A549 (cell line): ENCODE measurements at regions not wholly inside any gene's neighbourhood (a gene's known extent, or its start where the extent isn't known, plus 50 kb on each side); places are given as distances from the start of the nearest gene placed in this dataset.

Experiments used
- BCL3 ChIP-seq: fragments of >200 bp; sonication (Bioruptor Twin); formaldehyde crosslinking; IDR thresholded peaks from 3 replicates; pipeline ENCODE4 v1.6.1; 2016
- CEBPB ChIP-seq, 2 experiments: fragments of >200 bp in 1 of 2; sonication (Bioruptor Twin) in 1 of 2; formaldehyde crosslinking in 1 of 2; IDR thresholded peaks; 2 replicates each; pipeline ENCODE4 v1.6.1; 2012 to 2016
- ELK1 ChIP-seq: fragments of 150-350 bp; IDR thresholded peaks from 2 replicates; pipeline ENCODE4 v1.6.1; 2014; ENCODE audit warnings: low read depth, mild to moderate bottlenecking, low read length
- ESRRA ChIP-seq: fragments of 150-350 bp; IDR thresholded peaks from 2 replicates; pipeline ENCODE4 v1.6.1; 2014; ENCODE audit warnings: mild to moderate bottlenecking, low read length, borderline replicate concordance
- HDAC2 ChIP-seq: fragments of 200-600 bp; sonication (generic); IDR thresholded peaks from 2 replicates; pipeline ENCODE4 v1.6.1; 2016
- KDM5A ChIP-seq: fragments of 200-600 bp; sonication (generic); IDR thresholded peaks from 2 replicates; pipeline ENCODE4 v1.6.1; 2016; ENCODE audit warnings: antibody characterized with exemption, mild to moderate bottlenecking
- NPAS2 ChIP-seq: fragments of 250-450 bp; sonication (Bioruptor Pico); IDR thresholded peaks from 2 replicates; pipeline ENCODE4 v1.8.0; 2022; ENCODE audit warnings: mild to moderate bottlenecking, moderate library complexity, borderline replicate concordance
- NR3C1 ChIP-seq: fragments of >200 bp; sonication (Bioruptor Twin); formaldehyde crosslinking; IDR thresholded peaks from 3 replicates; pipeline ENCODE4 v1.6.1; 2017
- PBX3 ChIP-seq: IDR thresholded peaks from 2 replicates; pipeline ENCODE4 v1.6.1; 2012
- PHF8 ChIP-seq: fragments of 200-600 bp; sonication (generic); IDR thresholded peaks from 2 replicates; pipeline ENCODE4 v1.6.1; 2016; ENCODE audit warnings: low read depth, mild to moderate bottlenecking, antibody characterized with exemption, moderate library complexity, borderline replicate concordance
- POLR2A ChIP-seq: IDR thresholded peaks from 2 replicates; pipeline ENCODE4 v1.6.1; 2012; ENCODE audit warnings: mild to moderate bottlenecking, low read length
- RAD21 ChIP-seq, 2 experiments: fragments of >200 bp in 1 of 2; sonication (Bioruptor Twin) in 1 of 2; formaldehyde crosslinking in 1 of 2; IDR thresholded peaks in 1 of 2; conservative IDR thresholded peaks in 1 of 2; 2 replicates in 1 of 2; 3 replicates in 1 of 2; pipeline ENCODE4 v1.6.1; 2012 to 2018; ENCODE audit warnings: inconsistent platforms in 1 of 2
- TF ChIP-seq, protein P1 (sequence below): fragments of >200 bp; sonication (Bioruptor Twin); formaldehyde crosslinking; IDR thresholded peaks from 3 replicates; pipeline ENCODE4 v1.5.1; 2016
- TF ChIP-seq, protein P2 (sequence below): IDR thresholded peaks from 2 replicates; pipeline ENCODE4 v1.6.1; 2012; ENCODE audit warnings: low read depth, borderline replicate concordance

DNA sequence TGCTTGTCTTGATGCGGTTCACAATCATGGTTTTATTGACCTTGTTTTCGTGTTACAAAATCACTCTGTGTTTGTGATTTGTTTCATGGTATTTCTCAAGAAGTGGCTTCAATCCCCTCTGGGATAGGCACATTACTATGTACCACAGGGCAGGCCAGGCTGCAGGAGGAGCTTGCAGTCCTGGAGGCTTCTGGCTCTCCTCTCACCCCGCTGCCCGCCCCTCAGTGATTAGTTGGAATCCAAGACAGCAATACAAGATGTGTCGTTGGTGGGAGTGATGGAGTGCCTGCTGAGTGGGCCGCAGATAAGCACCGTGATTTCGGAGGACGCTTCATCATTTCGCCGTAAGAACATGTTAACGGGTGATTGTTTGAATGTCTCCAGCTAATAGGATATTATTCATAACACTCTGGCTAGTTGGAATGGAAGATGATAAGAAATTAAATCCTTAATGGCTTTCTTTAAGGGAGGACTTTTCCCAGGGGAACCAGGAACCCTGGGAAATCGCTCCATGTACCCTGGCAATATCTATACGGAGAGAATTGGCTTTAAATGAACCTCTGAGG is 384.4 kb downstream of the MIAT start:
- TF ChIP-seq, protein P1, sequence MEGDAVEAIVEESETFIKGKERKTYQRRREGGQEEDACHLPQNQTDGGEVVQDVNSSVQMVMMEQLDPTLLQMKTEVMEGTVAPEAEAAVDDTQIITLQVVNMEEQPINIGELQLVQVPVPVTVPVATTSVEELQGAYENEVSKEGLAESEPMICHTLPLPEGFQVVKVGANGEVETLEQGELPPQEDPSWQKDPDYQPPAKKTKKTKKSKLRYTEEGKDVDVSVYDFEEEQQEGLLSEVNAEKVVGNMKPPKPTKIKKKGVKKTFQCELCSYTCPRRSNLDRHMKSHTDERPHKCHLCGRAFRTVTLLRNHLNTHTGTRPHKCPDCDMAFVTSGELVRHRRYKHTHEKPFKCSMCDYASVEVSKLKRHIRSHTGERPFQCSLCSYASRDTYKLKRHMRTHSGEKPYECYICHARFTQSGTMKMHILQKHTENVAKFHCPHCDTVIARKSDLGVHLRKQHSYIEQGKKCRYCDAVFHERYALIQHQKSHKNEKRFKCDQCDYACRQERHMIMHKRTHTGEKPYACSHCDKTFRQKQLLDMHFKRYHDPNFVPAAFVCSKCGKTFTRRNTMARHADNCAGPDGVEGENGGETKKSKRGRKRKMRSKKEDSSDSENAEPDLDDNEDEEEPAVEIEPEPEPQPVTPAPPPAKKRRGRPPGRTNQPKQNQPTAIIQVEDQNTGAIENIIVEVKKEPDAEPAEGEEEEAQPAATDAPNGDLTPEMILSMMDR, result no peak
- no peak for TF ChIP-seq NPAS2 (CRISPR knock-in tag)
- no peak for TF ChIP-seq BCL3
- no peak for TF ChIP-seq HDAC2
- no peak for TF ChIP-seq PHF8
- TF ChIP-seq, protein P2, sequence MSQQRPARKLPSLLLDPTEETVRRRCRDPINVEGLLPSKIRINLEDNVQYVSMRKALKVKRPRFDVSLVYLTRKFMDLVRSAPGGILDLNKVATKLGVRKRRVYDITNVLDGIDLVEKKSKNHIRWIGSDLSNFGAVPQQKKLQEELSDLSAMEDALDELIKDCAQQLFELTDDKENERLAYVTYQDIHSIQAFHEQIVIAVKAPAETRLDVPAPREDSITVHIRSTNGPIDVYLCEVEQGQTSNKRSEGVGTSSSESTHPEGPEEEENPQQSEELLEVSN, result no peak
- no peak for TF ChIP-seq RAD21 (conservative IDR thresholded peaks at IDR 0.05 in 1 of 2, IDR thresholded peaks at IDR 0.05 in 1 of 2)
- no peak for TF ChIP-seq PBX3
- TF ChIP-seq ELK1, result no peak
- no peak for TF ChIP-seq KDM5A
- TF ChIP-seq NR3C1, result no peak
- no peak for TF ChIP-seq CEBPB (IDR thresholded peaks at IDR 0.05)
- no peak for TF ChIP-seq ESRRA
- TF ChIP-seq POLR2A, result no peak
